Naive thymus-derived CD4-positive, alpha-beta T cell (primary cell): ENCODE measurements at regions not wholly inside any gene's neighbourhood (a gene's known extent, or its start where the extent isn't known, plus 50 kb on each side); places are given as distances from the start of the nearest gene placed in this dataset.

Experiments used
- ATAC-seq: fragments of 150-1000 bp; cut with Tn5 transposase; 2 replicates; pipeline ENCODE4 v1.10.0; 2021; ENCODE audit warnings: mild to moderate bottlenecking, moderate library complexity
- CTCF ChIA-PET: fragments of 350-600 bp; sonication (Branson Sonifier 250); formaldehyde crosslinking; loops from one replicate; lab custom pipeline; 2021; ENCODE audit warnings: antibody characterized with exemption; lab: Charles Lee
- POLR2A ChIA-PET: fragments of 350-600 bp; sonication (Branson Sonifier 250); formaldehyde crosslinking; loops from one replicate; lab custom pipeline; 2021; ENCODE audit warnings: antibody characterized with exemption, inconsistent platforms; lab: Charles Lee
- DNase-seq, 9 donors: peaks; one replicate each; pipeline versions ENCODE4 v3.0.0 to v3.0.0-alpha.2; 2020 to 2022; ENCODE audit warnings: mixed read lengths in 1 of 9
- H3K27ac ChIP-seq: one replicate; pipeline ENCODE4 v1.7.0; 2013; ENCODE audit warnings: mild to moderate bottlenecking, low read depth, low read length, moderate library complexity
- H3K27me3 ChIP-seq, 2 donors: one replicate each; pipeline ENCODE4 v1.7.0; 2013; ENCODE audit warnings: low read length in 2 of 2, mild to moderate bottlenecking in 2 of 2, moderate library complexity in 2 of 2; ENCODE audit not compliant: control insufficient read depth in 2 of 2, insufficient read depth in 2 of 2
- H3K36me3 ChIP-seq, 3 experiments: 1 replicate in 2 of 3; 2 replicates in 1 of 3; pipeline ENCODE4 v1.7.0; 2013; ENCODE audit warnings: low read length in 3 of 3, mild to moderate bottlenecking in 3 of 3, moderate library complexity in 1 of 3; ENCODE audit not compliant: insufficient read depth in 3 of 3, control insufficient read depth in 2 of 3
- H3K4me1 ChIP-seq, 2 donors: one replicate each; pipeline ENCODE4 v1.7.0; 2013; ENCODE audit warnings: low read length in 2 of 2, mild to moderate bottlenecking in 2 of 2, moderate library complexity in 1 of 2; ENCODE audit not compliant: control insufficient read depth in 2 of 2, insufficient read depth in 2 of 2
- H3K4me3 ChIP-seq: 2 replicates; pipeline ENCODE4 v1.7.0; 2013; ENCODE audit warnings: mild to moderate bottlenecking, low read length
- H3K9me3 ChIP-seq, 3 experiments: 1 replicate in 2 of 3; 2 replicates in 1 of 3; pipeline ENCODE4 v1.7.0; 2013; ENCODE audit warnings: low read length in 3 of 3; ENCODE audit not compliant: control insufficient read depth in 2 of 3
- H3K27ac Mint-ChIP-seq, 9 donors: one replicate each; pipeline ENCODE4 v1.8.0; 2020 to 2022; ENCODE audit warnings: mixed read lengths in 9 of 9, mild to moderate bottlenecking in 8 of 9, moderate library complexity in 5 of 9, inconsistent platforms in 2 of 9
- H3K27me3 Mint-ChIP-seq, 5 donors: one replicate each; pipeline ENCODE4 v1.8.0; 2021 to 2022; ENCODE audit warnings: mixed read lengths in 5 of 5, mild to moderate bottlenecking in 1 of 5
- H3K36me3 Mint-ChIP-seq, 5 donors: one replicate each; pipeline ENCODE4 v1.8.0; 2020 to 2022; ENCODE audit warnings: mixed read lengths in 5 of 5, mild to moderate bottlenecking in 3 of 5, inconsistent platforms in 1 of 5
- H3K4me1 Mint-ChIP-seq, 7 donors: one replicate each; pipeline ENCODE4 v1.8.0; 2020 to 2022; ENCODE audit warnings: mixed read lengths in 7 of 7, mild to moderate bottlenecking in 3 of 7, inconsistent platforms in 1 of 7
- H3K4me3 Mint-ChIP-seq, 10 donors: one replicate each; pipeline ENCODE4 v1.8.0; 2020 to 2022; ENCODE audit warnings: mild to moderate bottlenecking in 10 of 10, mixed read lengths in 10 of 10, moderate library complexity in 6 of 10, inconsistent platforms in 2 of 10
- H3K9me3 Mint-ChIP-seq, 11 donors: one replicate each; pipeline ENCODE4 v1.8.0; 2020 to 2022; ENCODE audit warnings: mixed read lengths in 11 of 11, mild to moderate bottlenecking in 4 of 11, inconsistent platforms in 1 of 11, moderate library complexity in 1 of 11
- intact Hi-C, 2 donors: fragments of 100-400 bp; cut with micrococcal nuclease; formaldehyde crosslinking; loops; one replicate each; pipeline ENCODE4 v1.15.1; 2023

DNA sequence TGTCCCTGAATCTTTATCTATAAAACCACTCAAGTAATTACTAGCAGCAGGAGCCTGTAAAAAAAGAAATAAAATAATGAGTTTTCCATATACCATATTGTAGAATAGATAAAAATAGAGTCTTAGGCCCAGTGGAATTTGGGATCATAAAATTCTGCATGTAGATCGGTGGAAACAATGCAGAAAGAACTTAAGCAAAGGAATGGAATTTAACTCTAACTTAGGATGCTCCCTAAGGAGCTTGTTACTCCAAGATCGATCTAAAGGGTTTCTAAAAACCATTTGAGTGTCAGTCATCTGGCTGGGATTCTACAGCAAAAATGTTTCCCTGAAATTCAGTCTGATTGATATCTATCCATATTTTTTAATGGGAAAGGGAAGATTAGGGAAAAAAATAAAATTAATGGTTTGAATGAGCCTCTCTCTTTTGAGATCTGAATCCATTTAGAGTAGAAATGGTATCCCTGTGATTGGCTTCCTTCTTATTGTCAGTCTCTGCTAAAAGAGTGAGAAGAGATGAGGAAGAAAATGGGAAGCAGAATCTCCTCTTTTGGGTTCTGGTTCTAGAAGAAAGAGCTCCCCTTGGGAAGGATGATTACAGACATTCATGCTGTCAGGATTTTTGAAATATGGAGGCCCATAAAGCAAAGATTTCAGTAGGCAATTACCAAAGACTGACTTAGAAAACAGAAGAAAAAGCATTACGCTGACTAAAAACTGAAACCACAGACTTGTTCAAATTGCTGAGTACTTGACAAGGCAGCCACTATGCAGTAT lies 564.3 kb upstream of the MARCKS start:
- no peak overlapping the region for H3K27ac ChIP-seq
- Mint-ChIP-seq H3K27ac (no peak overlapping the region), H3K27me3 (no peaks in the 10 kb centered on the region), H3K4me1 (no peaks in the 10 kb centered on the region), H3K36me3 (no peaks in the 10 kb centered on the region), H3K4me3 (no peak overlapping the region), H3K9me3 (peaks cover 0 to 6% (median 0%) of the 10 kb centered on the region in 11 donors)
- H3K4me3 ChIP-seq, result no peak overlapping the region
- intact Hi-C loops, result no loop called here
- H3K9me3 ChIP-seq, result no peaks in the 10 kb centered on the region
- no peak for ATAC-seq
- no peaks in the 10 kb centered on the region for H3K36me3 ChIP-seq
- no peaks in the 10 kb centered on the region for H3K4me1 ChIP-seq
- CTCF ChIA-PET, result no interaction called here
- no peaks in the 10 kb centered on the region for H3K27me3 ChIP-seq
- DNase-seq, result no peak
- POLR2A ChIA-PET, result no interaction called here

DNA sequence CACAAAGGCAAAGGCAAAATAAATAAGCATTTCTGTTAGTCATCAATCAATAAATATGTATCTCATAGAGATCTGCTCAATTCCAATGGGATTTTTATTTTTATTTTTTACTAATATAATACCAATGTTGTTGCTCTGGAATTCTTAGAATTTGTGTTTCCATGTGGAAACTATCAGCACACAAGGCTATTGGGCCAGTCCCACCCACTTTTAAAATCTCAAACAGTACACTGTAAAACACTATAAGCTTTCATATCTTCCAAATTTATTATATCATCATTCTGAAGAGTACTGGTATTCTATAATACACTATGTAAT lies 563.8 kb upstream of the MARCKS start:
- Mint-ChIP-seq H3K27me3 (no peaks in the 10 kb centered on the region), H3K9me3 (peaks cover 0 to 6% (median 0%) of the 10 kb centered on the region in 11 donors), H3K27ac (no peak overlapping the region), H3K36me3 (no peaks in the 10 kb centered on the region), H3K4me3 (no peak overlapping the region), H3K4me1 (no peaks in the 10 kb centered on the region)
- no peak for ATAC-seq
- H3K4me3 ChIP-seq, result no peak overlapping the region
- intact Hi-C loops, result no loop called here
- H3K27me3 ChIP-seq, result no peaks in the 10 kb centered on the region
- no peaks in the 10 kb centered on the region for H3K9me3 ChIP-seq
- ChIA-PET POLR2A (no interaction called here), CTCF (no interaction called here)
- DNase-seq, result no peak
- no peak overlapping the region for H3K27ac ChIP-seq
- H3K36me3 ChIP-seq, result no peaks in the 10 kb centered on the region
- H3K4me1 ChIP-seq, result no peaks in the 10 kb centered on the region

DNA sequence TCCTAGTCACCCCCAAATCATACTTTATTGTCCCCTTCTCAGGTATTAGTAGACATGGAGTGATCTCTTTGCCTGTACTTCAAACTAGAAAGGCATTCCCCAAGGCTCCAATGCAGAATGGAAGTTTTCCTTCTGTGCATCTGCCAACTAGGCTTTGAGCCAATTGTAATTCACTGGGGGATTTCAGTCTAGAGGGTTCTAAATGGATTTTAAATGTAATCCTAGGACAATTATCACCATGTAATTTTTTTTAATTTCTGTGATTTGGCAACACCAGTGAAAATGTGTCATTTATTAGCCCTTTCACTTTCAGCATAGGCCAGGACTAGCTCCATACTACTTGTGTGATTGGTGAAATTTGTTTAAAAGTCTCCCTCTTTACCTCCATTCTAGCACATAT lies 557.6 kb upstream of the MARCKS start:
- no peak for DNase-seq
- ATAC-seq, result no peak
- no peaks in the 10 kb centered on the region for H3K4me1 ChIP-seq
- H3K27ac Mint-ChIP-seq, result no peak overlapping the region
- ChIA-PET POLR2A (no interaction called here), CTCF (interaction anchor here (0.6 kb wide), 1 partner anchor 558 kb away, joined by 3 read pairs; no protein-coding TSS in a partner anchor)
- H3K4me3 ChIP-seq, result no peak overlapping the region
- H3K27ac ChIP-seq, result no peak overlapping the region
- no peaks in the 10 kb centered on the region for H3K27me3 ChIP-seq
- no peaks in the 10 kb centered on the region for H3K36me3 Mint-ChIP-seq
- no peaks in the 10 kb centered on the region for H3K36me3 ChIP-seq
- no peaks in the 10 kb centered on the region for H3K9me3 Mint-ChIP-seq
- H3K4me1 Mint-ChIP-seq, result no peaks in the 10 kb centered on the region
- H3K9me3 ChIP-seq, result no peaks in the 10 kb centered on the region
- H3K27me3 Mint-ChIP-seq, result peaks cover 0 to 17% (median 0%) of the 10 kb centered on the region in 5 donors
- intact Hi-C loops, result no loop called here
- no peak overlapping the region for H3K4me3 Mint-ChIP-seq

DNA sequence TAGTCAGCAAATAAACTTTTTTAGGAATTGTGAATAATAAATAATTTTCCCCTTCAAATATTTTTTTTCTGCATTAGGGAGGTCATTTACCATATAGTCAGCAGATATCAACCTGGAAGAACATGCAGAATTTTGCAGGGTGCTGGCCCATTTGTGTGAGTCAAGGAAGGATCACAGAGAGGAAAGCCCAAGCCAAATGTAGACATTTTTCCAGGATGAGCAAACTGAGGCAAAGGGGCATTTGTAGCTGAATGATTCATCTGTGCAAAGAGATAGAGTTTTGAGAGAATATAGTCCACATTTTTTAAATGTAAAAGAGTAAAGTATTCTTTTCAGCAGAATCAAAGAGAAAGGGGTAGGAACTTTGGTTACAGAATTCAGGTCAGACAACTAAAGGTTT lies 555.5 kb upstream of the MARCKS start:
- Histone ChIP-seq H3K9me3 (no peaks in the 10 kb centered on the region), H3K27me3 (no peaks in the 10 kb centered on the region), H3K4me1 (no peaks in the 10 kb centered on the region), H3K27ac (no peak overlapping the region), H3K36me3 (no peaks in the 10 kb centered on the region), H3K4me3 (no peak overlapping the region)
- H3K27ac Mint-ChIP-seq, result no peak overlapping the region
- POLR2A ChIA-PET, result no interaction called here
- H3K36me3 Mint-ChIP-seq, result no peaks in the 10 kb centered on the region
- CTCF ChIA-PET, result no interaction called here
- peaks cover 0 to 21% (median 0%) of the 10 kb centered on the region in 5 donors for H3K27me3 Mint-ChIP-seq
- no peaks in the 10 kb centered on the region for H3K9me3 Mint-ChIP-seq
- no peaks in the 10 kb centered on the region for H3K4me1 Mint-ChIP-seq
- no peak overlapping the region for H3K4me3 Mint-ChIP-seq
- ATAC-seq (no peak), DNase-seq (no peak)
- intact Hi-C loops, result no loop called here

DNA sequence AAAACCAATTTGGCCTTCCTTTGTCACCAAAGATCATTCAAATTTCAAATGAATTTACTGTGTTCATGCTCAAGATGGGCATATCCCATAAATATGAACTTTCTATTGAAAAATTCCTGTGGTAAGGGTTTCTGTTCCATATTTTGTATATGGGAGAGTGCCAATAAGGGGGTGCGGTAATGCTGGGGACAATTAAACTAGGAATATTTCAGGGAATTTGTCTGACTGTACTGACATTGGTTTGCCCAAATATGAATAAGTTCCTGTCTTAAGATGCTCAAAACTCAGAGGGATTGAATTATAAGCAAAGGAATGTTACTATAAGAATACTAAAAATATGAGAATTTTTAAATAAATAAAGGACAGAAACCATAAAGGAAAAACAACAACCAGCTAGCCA lies 553.0 kb upstream of the MARCKS start:
- ChIA-PET POLR2A (no interaction called here), CTCF (no interaction called here)
- H3K27ac Mint-ChIP-seq, result no peak overlapping the region
- intact Hi-C loops, result no loop called here
- DNase-seq, result no peak
- Histone ChIP-seq H3K9me3 (no peaks in the 10 kb centered on the region), H3K36me3 (no peaks in the 10 kb centered on the region), H3K27ac (no peak overlapping the region), H3K4me3 (no peak overlapping the region), H3K27me3 (no peaks in the 10 kb centered on the region), H3K4me1 (no peaks in the 10 kb centered on the region)
- no peak overlapping the region for H3K4me3 Mint-ChIP-seq
- H3K4me1 Mint-ChIP-seq, result no peaks in the 10 kb centered on the region
- H3K27me3 Mint-ChIP-seq, result peaks cover 0 to 21% (median 0%) of the 10 kb centered on the region in 5 donors
- no peaks in the 10 kb centered on the region for H3K36me3 Mint-ChIP-seq
- no peaks in the 10 kb centered on the region for H3K9me3 Mint-ChIP-seq
- ATAC-seq, result no peak

DNA sequence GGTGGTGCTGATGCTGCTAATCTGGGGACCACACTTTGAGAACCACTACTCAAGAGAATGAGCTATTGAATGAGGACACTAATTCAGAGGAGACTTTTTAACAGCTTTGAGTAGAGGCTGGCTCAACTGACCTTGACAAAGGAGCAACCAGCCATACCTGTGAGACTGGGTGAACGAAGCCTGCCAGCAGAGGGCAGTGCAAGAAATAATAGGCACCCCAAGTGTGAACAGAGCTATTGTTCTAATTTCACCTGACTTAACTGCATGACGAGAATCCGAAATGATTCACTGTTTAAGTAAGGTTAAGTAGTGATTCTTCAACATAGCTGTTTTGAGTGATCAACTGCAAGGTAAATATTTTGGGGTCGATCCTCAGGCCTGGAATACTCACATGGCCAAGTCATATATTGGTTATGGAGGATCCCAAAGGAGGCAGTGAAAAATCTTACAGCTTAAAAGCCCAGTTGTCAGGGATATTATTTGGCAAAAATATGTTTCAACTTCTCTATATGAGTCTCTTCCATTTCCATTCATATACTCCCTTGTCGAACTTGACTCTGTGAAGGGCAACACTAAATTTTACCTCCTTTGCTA lies 550.5 kb upstream of the MARCKS start:
- Mint-ChIP-seq H3K27me3 (peaks cover 0 to 9% (median 0%) of the 10 kb centered on the region in 5 donors), H3K4me1 (no peaks in the 10 kb centered on the region), H3K36me3 (no peaks in the 10 kb centered on the region), H3K27ac (no peak overlapping the region), H3K4me3 (no peak overlapping the region), H3K9me3 (no peaks in the 10 kb centered on the region)
- peak; percentile 77 for ATAC-seq
- no peaks in the 10 kb centered on the region for H3K4me1 ChIP-seq
- no peaks in the 10 kb centered on the region for H3K9me3 ChIP-seq
- POLR2A ChIA-PET, result no interaction called here
- H3K4me3 ChIP-seq, result no peak overlapping the region
- peak in 6 of 9 donors; percentile 5 to 33 (median 16) for DNase-seq
- H3K27me3 ChIP-seq, result no peaks in the 10 kb centered on the region
- no peak overlapping the region for H3K27ac ChIP-seq
- intact Hi-C loops, result loop anchor here in 1 of 2 donors (1.0 to 2.0 kb wide), 2 partner anchors 573 to 602 kb away; no protein-coding TSS in a partner anchor
- CTCF ChIA-PET, result interaction anchor here (0.8 to 0.9 kb wide), 2 partner anchors 552 to 573 kb away, joined by 3 read pairs; no protein-coding TSS in a partner anchor
- no peaks in the 10 kb centered on the region for H3K36me3 ChIP-seq

DNA sequence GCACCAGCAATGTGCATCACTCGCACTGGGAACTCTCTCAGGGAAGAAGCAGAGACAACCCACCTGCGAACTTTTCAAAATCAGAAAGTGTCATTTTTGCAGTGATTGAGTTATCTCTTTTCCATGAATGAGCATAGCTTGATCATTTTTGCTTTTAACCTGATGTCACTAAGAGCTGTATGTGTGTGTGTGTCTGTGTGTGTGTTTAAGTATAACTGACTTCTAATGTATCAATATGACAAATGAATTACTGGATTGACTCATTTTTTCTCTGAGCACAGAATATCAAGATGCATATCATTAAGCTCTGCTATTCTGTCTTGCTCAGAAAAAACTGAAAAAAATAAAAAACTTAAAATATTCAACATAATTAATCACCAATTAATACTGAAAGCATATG lies 548.9 kb upstream of the MARCKS start:
- H3K9me3 ChIP-seq, result no peaks in the 10 kb centered on the region
- H3K4me3 ChIP-seq, result no peak overlapping the region
- no peak overlapping the region for H3K27ac ChIP-seq
- H3K27me3 Mint-ChIP-seq, result peaks cover 0 to 4% (median 0%) of the 10 kb centered on the region in 5 donors
- ChIA-PET POLR2A (no interaction called here), CTCF (no interaction called here)
- DNase-seq (no peak), ATAC-seq (no peak)
- no peak overlapping the region for H3K27ac Mint-ChIP-seq
- no peaks in the 10 kb centered on the region for H3K36me3 Mint-ChIP-seq
- intact Hi-C loops, result no loop called here
- no peaks in the 10 kb centered on the region for H3K36me3 ChIP-seq
- H3K9me3 Mint-ChIP-seq, result no peaks in the 10 kb centered on the region
- no peaks in the 10 kb centered on the region for H3K4me1 ChIP-seq
- H3K4me1 Mint-ChIP-seq, result no peaks in the 10 kb centered on the region
- H3K27me3 ChIP-seq, result no peaks in the 10 kb centered on the region
- H3K4me3 Mint-ChIP-seq, result no peak overlapping the region
